K562 (cell line): ENCODE measurements at regions not wholly inside any gene's neighbourhood (a gene's known extent, or its start where the extent isn't known, plus 50 kb on each side); places are given as distances from the start of the nearest gene placed in this dataset.

Source experiments
- CTCF ChIP-seq, 3 experiments: IDR thresholded peaks in 2 of 3; conservative IDR thresholded peaks in 1 of 3; 2 replicates each; pipeline ENCODE4 v1.5.1; 2011 to 2012; ENCODE audit warnings: low read length in 3 of 3, mild to moderate bottlenecking in 3 of 3, control low read depth in 2 of 3, improper control_type of control experiment in 1 of 3, inconsistent platforms in 1 of 3, low read depth in 1 of 3, mixed read lengths in 1 of 3, moderate library complexity in 1 of 3; ENCODE audit not compliant: insufficient read depth in 2 of 3
- KLF13 ChIP-seq: fragments of 450-650 bp; IDR thresholded peaks from 2 replicates; pipeline ENCODE4 v1.6.1; 2016; ENCODE audit warnings: missing genetic modification characterization, low read depth, mild to moderate bottlenecking, missing compliant biosample characterization, moderate library complexity, borderline replicate concordance
- POLR2AphosphoS2 ChIP-seq: IDR thresholded peaks from 2 replicates; pipeline ENCODE4 v1.6.1; 2012; ENCODE audit warnings: low read length, improper control_type of control experiment
- SMARCC2 ChIP-seq: fragments of 450-650 bp; IDR thresholded peaks from 2 replicates; pipeline ENCODE4 v1.6.1; 2017; ENCODE audit warnings: antibody characterized with exemption, moderate library complexity, mild to moderate bottlenecking, low read depth
- ZNF444 ChIP-seq: fragments of 250-450 bp; sonication (Bioruptor Pico); IDR thresholded peaks from 2 replicates; pipeline ENCODE4 v1.4.0; 2020; ENCODE audit warnings: mild to moderate bottlenecking, moderate library complexity

DNA sequence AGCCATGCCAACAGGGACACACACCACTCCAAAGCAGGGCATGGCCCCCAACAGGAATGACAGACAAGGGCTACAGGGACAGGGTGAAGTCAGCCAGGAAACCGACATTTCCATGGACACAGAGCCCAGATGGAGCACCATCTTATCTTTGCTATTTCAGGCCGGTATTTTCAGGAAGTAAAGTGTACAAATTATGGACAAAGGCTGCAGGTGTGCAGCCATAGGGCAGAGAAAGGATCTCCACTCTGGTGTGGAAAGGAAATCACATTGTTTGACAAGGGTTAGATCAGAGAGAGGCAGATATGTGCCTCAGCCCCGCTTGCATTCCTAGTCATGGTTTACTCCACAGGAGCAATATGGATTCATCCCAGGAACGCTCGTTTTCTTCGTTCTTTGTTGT is 81.7 kb upstream of the SLC22A23 start:
- TF ChIP-seq POLR2AphosphoS2 (no peak), CTCF (IDR thresholded peaks at IDR 0.05 in 2 of 3, conservative IDR thresholded peaks at IDR 0.05 in 1 of 3; ENCODE audit: insufficient read depth in 2 of 3, low read depth in 1 of 3, low read length in 3 of 3) (no peak), ZNF444 (CRISPR knock-in tag) (no peak), SMARCC2 (no peak), KLF13 (tag) (no peak)
